ENCODE measurements at regions not wholly inside any gene's neighbourhood (a gene's known extent, or its start where the extent isn't known, plus 50 kb on each side); places are given as distances from the start of the nearest gene placed in this dataset.

DNA sequence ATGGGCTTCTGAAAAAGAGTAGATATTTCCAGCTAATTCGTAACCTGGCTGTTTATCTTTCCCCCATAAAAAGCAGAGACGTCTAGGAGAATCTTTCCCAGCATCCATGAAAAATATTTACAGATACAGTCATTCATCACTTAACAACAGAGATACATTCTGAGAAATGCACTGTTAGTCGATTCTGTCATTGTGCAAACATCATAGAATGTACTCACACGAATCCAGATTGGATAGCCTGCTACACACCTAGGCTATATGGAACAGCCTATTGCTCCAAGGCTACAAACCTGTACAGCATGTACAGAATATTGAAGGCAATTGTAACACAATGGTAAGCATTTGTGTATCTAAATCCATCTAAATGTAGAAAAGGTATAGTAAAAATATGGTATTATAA, 530.2 kb upstream of the NBEA start:
- DNase-seq (ENCODE audit: low read depth, low spot score), result no peak

DNA sequence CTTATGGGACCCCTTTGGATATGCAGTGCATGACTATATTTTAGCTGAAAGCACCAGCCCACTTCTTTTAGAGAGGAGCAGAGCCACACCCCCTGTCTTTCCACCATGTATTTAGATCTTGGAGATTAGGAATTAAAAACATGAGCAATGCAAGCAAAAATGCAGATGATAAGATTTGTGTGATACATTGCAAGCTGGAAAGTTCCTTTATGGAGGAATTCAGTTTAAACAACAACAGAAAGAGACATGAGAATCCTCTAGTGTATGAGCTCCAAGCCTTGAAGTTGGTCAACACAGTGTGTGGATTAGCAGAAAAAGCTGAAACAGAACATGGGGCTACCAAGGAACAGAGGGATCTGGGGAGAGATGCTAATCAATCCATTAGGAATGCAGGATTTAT, 529.8 kb upstream of the NBEA start:
- no peak for DNase-seq (ENCODE audit: low read depth, low spot score)

DNA sequence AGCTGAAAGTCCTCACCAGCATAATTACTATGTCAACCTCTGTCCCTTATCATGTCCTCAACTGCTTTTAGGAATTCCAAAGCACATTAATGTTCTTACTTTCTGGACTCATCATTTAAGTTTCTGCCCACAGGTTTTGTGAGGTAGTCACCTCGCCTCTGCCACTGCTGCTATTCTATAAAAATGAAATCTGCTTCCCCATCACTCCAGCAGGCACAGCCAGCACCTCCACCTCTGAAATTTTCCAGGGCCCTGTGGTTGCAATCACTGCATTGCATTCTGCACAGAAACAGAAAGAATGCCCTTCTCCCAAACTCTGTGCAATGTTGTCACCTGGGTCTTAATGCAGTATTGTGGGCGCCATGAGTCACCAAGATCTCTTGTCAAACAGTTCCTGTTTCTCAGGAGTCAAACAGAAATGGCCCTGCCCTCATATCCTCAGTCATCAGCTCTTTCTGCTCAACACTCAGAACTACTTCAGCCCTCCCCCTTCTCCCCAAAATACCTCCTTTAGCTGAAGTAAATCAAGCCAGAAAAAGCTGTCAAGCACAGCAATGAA, 529.2 kb upstream of the NBEA start:
- no peak for DNase-seq (ENCODE audit: low read depth, low spot score)

DNA sequence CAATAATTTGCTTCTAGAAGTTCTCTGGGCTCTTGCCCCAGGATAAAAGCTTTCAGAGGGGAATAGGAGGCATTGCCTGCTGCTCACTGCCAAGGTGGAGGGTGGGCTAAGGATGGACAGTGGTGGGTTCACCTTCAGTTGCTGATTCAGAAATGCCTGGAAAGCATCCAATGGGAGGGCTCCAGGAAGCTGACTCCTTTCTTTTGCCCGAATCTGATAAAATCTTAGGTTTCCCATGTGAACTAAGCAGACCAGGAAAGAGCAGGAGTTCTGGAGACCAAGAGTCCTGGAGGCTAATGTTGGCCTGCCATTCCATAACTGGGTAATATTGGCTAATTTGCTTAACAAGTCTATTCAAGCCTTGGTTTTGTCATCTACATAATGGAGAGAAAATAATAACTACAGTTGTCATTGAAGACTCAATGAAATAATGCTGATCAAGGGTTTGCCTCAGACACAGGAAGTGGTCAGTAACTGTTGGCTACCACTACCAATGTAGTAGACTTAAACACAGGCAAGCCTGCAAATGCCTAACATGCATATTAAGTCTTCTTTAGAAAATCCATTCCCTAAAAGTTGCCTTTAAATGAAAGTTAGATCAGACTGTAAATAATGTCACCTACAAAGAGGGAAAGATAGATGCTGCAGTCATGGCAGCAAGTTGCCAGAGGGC, 528.4 kb upstream of the NBEA start:
- DNase-seq (ENCODE audit: low read depth, low spot score), result no peak

DNA sequence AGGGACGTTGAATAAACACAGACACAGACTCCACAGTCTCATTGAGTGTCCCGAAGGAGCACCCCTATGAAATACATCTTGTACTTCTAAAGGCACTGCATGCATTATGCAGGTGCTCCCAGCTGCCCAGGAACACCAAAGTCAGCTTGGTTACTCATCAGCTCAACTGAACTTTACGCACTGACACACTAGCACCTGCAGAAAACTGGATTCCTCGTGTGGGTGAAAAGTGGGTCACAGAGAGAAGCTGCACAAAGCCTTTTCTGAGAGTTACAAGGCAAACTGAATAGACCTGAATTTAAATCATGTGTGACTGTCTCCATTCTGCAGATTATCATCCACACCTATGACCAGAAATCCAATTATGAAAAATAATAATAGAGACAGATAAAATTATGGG, 527.5 kb upstream of the NBEA start:
- no peak for DNase-seq (ENCODE audit: low read depth, low spot score)

DNA sequence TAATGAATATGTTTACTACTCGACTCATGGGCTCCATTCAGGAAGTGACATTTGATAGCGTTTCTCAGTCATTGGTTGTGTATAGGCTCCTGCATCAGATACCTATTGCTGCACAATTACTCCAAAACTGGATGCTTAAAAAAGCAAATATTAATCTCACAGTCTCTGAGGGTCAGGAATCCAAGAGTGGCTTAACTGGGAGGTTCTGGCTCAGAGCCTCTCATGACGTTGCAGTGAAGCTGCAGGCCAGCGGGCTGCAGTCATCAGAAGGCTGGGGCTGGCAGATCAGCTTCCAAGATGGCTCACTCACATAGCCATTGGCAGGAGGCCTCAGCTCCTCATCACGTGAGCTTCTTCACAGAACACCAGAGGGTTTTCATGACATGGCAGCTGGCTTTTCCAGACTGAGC, 525.1 kb upstream of the NBEA start:
- no peak for DNase-seq (ENCODE audit: low read depth, low spot score)

DNA sequence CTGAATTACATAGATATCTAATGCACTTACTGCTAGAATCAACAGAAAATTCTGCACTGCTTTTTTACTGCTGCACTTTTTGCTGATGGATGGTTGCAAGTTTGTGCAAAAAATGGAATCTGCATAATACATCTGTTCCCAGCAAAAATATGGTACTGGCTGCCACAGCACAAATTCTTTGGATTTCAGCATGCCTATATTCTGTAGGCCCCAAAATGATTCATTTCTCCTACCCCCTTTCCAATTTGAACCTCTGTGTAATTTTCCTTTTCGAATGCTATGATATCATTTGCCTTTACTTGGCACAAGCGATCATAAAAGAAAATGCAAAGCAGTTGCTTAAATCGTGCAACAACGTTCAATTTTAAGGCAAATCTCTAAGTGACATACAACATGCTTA, 524.2 kb upstream of the NBEA start:
- DNase-seq (ENCODE audit: low read depth, low spot score), result no peak

DNA sequence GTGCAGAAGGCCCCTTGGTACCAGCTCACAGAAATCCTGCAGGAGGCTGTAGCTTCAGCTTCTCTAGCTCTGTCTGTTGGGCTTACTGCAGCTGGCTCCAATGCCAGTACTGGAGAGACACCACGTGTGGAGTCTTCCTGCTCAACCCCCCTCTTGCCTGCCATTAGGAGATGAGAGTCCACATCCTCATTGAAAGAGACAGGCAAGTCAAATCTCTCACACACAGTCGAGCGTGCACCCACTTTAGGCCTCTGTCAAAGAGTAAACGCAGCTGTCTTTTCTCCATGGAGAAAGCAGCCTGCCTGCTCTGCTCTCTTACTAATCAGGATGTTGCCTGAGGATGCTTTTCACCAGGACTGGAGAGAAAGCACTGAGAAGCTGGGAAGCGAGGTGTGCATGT, 523.0 kb upstream of the NBEA start:
- no peak for DNase-seq (ENCODE audit: low read depth, low spot score)

DNA sequence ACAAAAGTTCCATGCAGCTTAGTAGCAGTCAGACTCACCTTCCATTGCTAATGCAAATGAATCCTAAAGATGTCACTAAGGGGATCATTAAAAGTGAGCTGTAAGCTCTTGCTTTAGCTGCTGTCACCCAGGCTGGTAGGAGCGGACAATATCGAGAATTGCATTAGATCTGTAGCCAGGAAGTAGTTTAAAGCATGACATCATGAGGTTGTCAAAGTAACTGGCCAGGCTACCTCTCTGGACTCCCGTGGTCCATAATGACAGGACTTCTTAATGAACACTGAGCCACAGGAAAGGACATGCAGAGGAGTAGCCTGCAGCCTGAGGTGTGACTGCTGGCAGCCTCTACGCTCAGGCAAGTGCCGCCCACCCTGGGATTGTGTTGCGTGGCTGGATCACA, 522.3 kb upstream of the NBEA start:
- DNase-seq (ENCODE audit: low read depth, low spot score), result no peak

DNA sequence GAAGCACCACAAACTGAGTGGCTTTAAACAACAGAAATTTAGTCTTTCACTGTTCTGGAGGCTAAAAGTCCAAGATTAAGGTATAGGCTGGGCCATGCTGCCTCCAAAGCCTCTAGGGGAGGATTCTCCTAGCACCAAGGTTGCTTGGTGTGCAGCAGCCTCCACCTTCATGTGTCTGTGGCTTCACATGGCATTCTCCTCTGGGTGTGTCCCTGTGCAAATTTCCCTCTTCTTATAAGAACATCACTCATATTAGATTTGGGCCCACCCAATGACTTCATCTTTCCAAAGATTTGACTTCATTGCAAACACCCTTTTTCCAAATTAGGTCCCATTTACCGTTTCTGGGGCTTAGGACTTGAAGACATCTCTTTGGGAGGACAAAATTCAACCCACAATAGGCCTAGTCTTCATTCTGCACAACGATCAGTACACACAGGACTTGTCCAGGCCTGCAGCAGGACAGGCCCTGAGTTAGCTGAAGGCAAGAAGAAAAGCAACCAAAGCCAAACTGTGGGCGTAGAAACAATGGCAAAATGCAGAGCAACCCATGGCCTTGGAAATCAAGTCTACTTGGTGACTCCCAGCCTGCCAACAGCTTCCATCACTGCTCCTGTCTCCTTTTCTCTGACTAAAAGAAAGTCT, 521.2 kb upstream of the NBEA start:
- DNase-seq (ENCODE audit: low read depth, low spot score), result no peak

DNA sequence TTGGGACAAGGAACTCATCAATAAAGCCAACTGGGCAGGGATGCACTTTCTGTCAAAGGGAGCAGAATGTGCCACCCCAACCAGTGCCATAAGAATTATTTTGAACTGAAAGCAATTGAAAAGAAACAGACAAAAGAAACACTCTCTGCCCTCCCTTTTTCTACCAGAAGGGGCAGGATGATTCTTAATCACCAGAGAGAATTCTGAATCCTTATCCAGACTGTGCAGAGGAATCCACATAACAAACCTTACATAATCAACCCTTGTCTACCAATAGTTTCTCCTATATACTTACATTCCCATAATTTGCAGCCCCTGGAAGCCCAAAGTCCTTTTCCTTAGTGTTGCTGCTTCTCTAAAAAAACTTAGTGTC, 520.7 kb upstream of the NBEA start:
- no peak for DNase-seq (ENCODE audit: low read depth, low spot score)

DNA sequence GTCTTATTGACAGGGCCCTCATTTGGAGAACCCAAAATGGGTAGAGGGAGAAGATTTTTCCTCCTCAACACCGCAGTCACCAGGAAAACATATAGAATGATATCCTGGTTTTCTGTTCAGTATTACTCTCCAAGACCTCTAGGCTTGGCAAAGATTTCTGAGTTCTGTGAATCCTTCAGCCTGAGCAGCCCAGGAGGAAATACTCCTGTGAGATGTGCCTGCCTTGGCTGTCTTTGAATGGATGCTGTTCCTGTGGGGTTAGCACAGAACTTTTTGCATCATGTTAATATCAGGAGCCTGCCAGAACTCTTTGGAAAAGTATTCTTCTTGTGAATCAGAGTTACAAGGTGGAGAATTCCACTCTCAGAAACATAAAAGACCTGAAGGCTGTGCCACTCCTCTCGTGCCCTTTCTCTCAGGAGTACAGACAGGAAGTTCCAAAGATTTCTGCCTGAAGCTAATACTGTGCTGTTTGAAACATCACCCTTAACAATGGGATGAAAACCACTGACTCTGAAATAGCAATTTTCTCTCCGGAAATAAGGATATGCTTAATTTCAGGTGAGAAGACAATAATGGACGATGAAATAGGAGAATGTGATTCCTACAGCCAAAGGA, 520.1 kb upstream of the NBEA start:
- DNase-seq (ENCODE audit: low read depth, low spot score), result no peak

DNA sequence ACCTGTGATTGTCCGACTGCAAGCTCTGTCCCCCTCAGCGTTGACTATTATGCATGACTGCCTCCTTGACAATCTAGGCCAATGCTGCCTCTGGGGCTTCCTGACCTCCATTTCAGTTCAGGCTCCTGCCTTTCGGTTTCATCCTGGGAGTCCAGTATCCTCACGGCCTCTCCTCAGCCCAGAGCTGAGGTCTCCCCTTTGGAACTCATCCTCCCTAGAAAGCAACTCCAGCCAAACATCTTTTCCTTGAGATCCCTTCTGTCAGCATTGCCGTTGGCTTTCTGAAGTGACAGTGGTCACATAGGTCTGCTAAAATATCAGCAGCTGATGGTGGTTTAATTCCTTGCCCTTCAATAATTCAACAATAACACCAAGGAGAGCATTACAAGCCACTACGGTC, 519.1 kb upstream of the NBEA start:
- DNase-seq (ENCODE audit: low read depth, low spot score), result no peak

DNA sequence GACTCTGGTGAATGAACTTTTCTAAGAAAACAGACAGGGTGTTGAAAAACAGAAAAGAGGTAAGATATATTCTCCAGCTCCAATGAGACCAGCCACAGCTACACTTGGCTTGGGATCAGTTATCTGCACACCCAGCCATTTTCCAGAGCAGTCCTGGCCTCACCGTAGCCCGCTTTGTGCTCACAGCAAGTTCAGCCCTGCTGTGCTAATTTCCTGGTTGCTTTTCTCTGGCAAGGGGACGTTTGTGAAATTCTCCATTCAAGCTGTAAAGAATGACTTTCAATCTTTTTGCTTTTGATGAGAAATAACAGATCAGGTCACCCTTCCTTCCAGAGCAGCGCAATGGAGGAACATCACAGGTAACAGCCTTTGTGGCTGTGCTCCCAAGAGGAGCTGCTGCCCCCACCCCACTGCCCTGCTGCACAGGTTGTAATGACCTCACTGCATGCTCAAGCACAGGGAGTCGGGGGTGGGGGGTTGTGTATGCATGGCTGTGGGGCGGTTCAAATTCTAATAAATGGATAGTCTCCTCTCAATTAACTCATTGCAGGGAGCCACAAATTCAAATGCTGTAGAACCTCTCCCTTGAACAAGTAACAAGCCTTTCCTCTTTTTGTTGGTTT, 516.6 kb upstream of the NBEA start:
- DNase-seq (ENCODE audit: low read depth, low spot score), result no peak

DNA sequence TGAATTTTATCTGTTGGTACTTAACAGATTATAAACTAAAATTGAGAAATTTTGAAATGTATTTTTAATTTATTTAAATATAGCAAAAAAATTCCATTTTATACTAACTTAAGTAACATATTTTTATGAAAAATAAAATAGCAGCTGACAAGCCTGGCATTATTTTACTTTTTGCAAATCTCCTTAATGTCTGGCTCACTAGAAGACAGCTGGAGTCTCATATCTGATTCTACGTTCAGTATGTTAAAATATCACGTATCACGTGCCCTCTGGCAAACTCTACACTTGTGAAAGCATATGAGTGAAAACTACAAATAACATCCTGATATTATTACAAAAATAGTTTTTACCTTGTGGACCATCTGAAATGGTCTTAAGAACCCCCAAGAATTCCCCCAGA, 513.2 kb upstream of the NBEA start:
- no peak for DNase-seq (ENCODE audit: low read depth, low spot score)

DNA sequence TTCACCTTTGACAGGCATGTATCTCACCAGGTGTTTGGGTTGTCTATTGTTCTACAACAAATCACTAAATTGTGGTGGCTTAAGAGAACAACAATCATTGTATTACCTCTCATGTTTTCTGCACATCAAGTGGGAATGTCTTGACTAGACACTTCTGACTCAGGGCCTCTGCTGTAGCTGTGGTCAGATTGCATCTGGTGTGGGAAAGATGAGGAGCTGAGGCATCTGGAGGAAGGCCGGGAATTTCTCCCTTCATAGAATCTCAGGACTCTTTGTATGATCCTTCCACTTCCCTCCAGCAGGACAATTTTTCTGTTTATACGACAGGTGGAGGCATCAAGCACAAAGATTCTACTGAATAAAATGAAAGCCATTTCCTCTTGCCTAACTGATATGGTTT, 511.8 kb upstream of the NBEA start:
- DNase-seq (ENCODE audit: low read depth, low spot score), result no peak

DNA sequence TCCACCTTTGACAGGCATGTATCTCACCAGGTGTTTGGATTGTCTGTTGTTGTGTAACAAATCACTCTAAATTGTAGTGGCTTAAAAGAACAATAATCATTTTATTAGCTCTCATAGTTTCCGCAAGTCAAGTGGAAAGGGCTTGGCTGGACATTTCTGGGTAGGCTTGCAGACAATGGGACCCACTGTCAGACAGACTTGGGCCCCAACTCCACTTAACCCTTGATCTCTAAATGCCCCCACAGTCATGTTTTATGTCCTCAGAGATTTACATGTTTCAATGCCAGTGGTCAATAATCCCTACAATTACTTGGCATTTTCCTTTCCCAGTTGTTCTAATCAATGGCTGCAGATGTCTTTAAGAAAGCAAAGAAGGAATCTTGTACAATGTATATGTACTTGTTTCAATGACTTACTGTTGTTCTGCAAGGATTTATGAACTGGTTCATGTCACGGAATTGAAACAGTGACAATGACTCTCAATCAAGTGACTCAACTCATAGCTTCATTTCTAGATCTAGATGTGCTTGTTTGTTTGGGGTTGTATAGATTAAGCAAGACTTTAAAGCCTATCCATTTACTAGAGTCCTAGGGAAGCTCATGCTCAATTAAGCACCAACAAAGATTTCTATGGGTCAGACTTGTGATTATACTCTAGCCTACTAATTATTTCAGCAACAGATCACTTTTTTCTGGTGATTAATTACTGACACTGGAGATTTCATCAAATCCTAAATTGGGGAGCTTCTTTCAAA, 510.1 kb upstream of the NBEA start:
- no peak for DNase-seq (ENCODE audit: low read depth, low spot score)

DNA sequence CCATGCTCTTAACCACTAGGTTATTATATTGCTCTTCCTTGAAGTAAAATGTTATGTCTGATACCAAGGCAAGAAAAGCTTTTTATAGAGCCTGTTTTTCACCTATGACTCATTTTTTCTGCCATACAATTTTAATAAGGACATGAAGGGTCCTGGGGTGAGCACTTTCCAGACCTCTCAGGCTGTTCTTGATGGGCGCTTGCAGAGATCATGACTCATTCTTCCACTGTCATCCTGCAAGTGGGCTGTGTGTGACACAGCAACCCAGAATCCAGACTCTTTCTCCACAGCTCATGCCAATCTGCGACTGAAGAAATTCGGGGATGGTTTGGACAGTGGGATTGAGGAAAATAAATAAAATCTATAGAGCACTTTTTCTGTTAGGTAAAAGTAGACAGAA, 506.7 kb upstream of the NBEA start:
- no peak for DNase-seq (ENCODE audit: low read depth, low spot score)

DNA sequence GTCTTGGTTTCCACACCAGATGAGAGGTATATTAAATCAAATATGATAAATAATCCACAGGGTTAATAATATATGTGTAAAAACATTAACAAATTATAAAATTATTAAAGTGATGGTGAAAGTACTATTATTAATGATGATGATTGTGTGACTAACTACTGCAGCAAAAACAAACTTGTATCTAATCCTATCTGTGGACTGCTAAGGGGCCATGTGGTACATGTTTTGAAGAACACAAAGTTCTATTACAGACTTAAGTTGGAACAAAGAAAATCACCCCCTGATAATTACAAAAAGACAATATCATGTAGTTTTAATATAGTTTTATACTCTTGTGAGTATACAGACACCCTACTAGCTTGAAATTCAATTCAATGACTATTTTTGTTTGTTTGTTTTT, 504.2 kb upstream of the NBEA start:
- DNase-seq (ENCODE audit: low read depth, low spot score), result no peak

DNA sequence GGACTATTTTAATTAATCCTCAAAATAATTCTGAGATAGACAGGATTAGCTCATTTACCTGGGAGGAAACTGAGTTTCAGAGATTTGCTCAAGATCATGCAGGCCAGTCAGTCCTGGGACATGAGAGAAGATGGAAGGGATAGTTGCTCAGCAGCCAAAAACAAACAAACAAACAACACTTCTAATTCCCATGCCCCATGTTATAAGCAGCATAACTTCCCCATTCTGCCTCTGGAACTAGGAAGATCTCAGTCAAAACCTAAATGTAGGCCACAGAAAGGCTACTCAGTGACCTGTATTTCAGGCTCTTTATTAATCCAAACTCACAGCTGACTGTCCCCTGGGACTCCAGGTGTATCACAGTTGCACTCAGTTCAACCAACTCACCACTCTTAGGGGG, 489.2 kb upstream of the NBEA start:
- DNase-seq (ENCODE audit: low read depth, low spot score), result no peak

DNA sequence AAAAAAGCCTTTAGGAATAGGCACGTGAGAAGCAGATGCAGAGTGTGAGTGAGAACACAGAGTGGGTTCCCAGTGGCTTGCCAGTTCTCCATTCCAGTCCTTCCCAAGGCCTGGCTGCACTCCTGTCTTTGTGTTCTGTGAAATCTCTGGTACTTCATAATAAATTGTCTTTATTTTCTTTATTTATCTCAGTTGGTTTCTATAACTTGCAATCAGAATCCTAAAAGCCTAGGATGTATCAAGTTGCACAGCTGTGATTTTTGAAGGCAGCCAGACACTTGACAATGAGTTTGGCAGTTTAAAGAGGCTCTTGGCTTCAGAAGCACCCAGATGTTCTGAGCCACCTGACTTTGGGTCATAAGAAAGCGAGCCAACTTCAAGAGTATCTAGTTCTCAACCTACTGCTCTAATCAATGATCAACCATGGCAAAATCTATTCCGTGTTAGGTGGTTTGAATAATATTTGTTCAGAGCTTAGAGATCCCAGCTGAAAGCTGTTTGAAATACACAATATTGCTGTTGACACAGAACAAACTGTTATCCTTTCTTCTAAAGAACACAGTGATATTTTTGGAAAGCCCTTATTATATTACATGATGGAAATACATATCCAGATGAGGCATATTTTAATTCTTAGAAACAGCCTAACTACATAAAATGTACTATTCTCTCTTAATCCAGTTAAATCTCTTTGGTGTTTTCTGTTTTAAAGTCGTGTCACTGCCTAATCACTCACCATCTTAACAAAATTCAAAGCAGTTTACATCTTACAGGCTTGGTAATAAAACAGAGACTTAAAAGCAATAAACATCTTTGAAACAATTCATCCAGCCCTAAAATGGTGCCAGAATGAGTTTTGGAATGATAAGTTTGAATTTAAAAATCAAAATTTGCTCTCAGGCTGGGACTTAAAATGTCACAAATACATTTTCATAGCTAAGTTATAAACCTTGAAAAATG, 483.0 kb upstream of the NBEA start:
- DNase-seq (ENCODE audit: low read depth, low spot score), result no peak
